ENCODE measurements at regions not wholly inside any gene's neighbourhood (a gene's known extent, or its start where the extent isn't known, plus 50 kb on each side); places are given as distances from the start of the nearest gene placed in this dataset.

DNA sequence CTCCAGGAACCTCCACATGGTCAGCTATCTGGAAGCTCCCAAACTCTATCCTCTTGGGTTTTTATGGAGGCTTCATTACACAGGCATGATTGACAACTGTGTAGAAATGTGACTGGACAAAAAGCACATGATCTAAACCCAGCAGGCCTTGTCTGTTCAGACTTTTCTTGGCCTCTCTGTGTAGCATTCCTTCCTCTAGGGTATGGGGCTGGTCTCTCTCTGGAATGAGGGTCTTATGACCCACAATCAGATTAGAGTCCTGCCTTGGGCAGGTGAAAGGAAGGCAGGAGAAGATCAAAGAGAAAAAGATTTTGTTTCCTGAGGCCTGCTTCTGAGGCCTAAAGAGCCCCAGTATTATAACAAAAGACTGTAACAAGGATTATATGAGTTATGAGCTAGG is 162.7 kb downstream of the SP3 start:
- Histone ChIP-seq H3F3A (ENCODE audit: insufficient read depth) (no peaks in the 10 kb centered on the region), H3K4me2 (ENCODE audit: low read depth, low read length, poor library complexity, severe bottlenecking) (no peak overlapping the region), H3K27me3 (ENCODE audit: low read length) (no peaks in the 10 kb centered on the region), H3K36me3 (ENCODE audit: low read length) (no peaks in the 10 kb centered on the region), H3K79me2 (ENCODE audit: insufficient read depth, low read length) (no peaks in the 10 kb centered on the region), H3K4me3 (ENCODE audit: insufficient read depth, low read length, poor library complexity, severe bottlenecking) (no peak overlapping the region), H3K9me2 (replicated peaks; ENCODE audit: insufficient read depth, low read length) (no peaks in the 10 kb centered on the region), H3K9ac (ENCODE audit: low read length) (no peak overlapping the region), H2AFZ (ENCODE audit: low read depth, low read length, severe bottlenecking) (no peak overlapping the region), H3K9me3 (ENCODE audit: insufficient read depth, low read length) (no peaks in the 10 kb centered on the region), H3K27ac (ENCODE audit: low read depth, low read length) (no peak overlapping the region), H4K20me1 (ENCODE audit: low read depth, low read length) (no peaks in the 10 kb centered on the region)
- no peak for TF ChIP-seq EZH2phosphoT487 (conservative IDR thresholded peaks at IDR 0.05; ENCODE audit: low read length)
- TF ChIP-seq CTCF (IDR thresholded peaks at IDR 0.05; ENCODE audit: insufficient read depth, low read length, poor library complexity, severe bottlenecking), result no peak

DNA sequence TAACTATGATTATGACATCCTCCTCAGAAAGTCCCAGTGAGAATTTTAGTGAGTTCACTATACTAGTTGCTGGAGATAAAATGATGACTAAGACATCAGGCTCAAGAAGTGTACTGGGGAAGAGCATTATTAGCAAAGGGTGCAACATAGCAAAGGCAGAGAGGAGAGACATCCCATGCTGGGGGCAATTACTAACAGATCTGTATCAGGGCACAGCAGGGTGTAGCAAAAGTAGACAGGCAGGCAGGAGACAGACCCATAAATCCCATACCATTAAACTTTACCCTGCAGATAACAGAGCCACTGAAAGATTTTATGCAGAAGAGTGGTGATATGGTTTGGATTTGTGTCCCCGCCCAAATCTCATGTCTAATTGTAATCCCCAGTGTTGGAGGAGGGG is 161.7 kb downstream of the SP3 start:
- H3K9me2 ChIP-seq (replicated peaks; ENCODE audit: insufficient read depth, low read length), result no peaks in the 10 kb centered on the region
- H3K27ac ChIP-seq (ENCODE audit: low read depth, low read length), result no peak overlapping the region
- H3F3A ChIP-seq (ENCODE audit: insufficient read depth), result no peaks in the 10 kb centered on the region
- TF ChIP-seq EZH2phosphoT487 (conservative IDR thresholded peaks at IDR 0.05; ENCODE audit: low read length) (no peak), CTCF (IDR thresholded peaks at IDR 0.05; ENCODE audit: insufficient read depth, low read length, poor library complexity, severe bottlenecking) (no peak)
- no peaks in the 10 kb centered on the region for H3K36me3 ChIP-seq (ENCODE audit: low read length)
- H3K79me2 ChIP-seq (ENCODE audit: insufficient read depth, low read length), result no peaks in the 10 kb centered on the region
- H3K9me3 ChIP-seq (ENCODE audit: insufficient read depth, low read length), result no peaks in the 10 kb centered on the region
- H2AFZ ChIP-seq (ENCODE audit: low read depth, low read length, severe bottlenecking), result no peak overlapping the region
- H3K4me3 ChIP-seq (ENCODE audit: insufficient read depth, low read length, poor library complexity, severe bottlenecking), result no peak overlapping the region
- H4K20me1 ChIP-seq (ENCODE audit: low read depth, low read length), result no peaks in the 10 kb centered on the region
- H3K4me2 ChIP-seq (ENCODE audit: low read depth, low read length, poor library complexity, severe bottlenecking), result no peak overlapping the region
- H3K27me3 ChIP-seq (ENCODE audit: low read length), result no peaks in the 10 kb centered on the region
- no peak overlapping the region for H3K9ac ChIP-seq (ENCODE audit: low read length)

DNA sequence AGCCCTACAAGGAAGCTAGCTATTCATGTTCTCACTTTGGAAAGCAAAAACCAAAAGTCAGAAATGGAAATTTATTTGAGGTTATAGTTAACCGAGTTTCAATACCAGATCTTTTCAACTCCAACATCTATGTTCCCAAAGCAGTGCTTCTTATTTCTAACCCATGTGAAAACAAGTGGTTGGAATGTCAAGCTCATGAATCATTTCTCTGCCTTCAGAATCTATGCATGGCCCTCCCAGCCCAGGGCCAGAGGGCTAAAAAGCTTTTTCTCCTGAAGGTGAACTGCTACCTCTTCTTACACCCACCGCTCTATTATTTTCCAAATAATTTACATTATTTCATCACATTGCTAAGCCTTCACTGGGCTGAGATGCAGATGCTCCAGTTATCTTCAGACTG is 158.4 kb downstream of the SP3 start:
- no peaks in the 10 kb centered on the region for H3K79me2 ChIP-seq (ENCODE audit: insufficient read depth, low read length)
- no peak overlapping the region for H3K27ac ChIP-seq (ENCODE audit: low read depth, low read length)
- no peak overlapping the region for H3K4me3 ChIP-seq (ENCODE audit: insufficient read depth, low read length, poor library complexity, severe bottlenecking)
- no peaks in the 10 kb centered on the region for H4K20me1 ChIP-seq (ENCODE audit: low read depth, low read length)
- no peak overlapping the region for H3K4me2 ChIP-seq (ENCODE audit: low read depth, low read length, poor library complexity, severe bottlenecking)
- no peaks in the 10 kb centered on the region for H3K36me3 ChIP-seq (ENCODE audit: low read length)
- H3F3A ChIP-seq (ENCODE audit: insufficient read depth), result no peaks in the 10 kb centered on the region
- H3K9me2 ChIP-seq (replicated peaks; ENCODE audit: insufficient read depth, low read length), result no peaks in the 10 kb centered on the region
- TF ChIP-seq CTCF (IDR thresholded peaks at IDR 0.05; ENCODE audit: insufficient read depth, low read length, poor library complexity, severe bottlenecking) (no peak), EZH2phosphoT487 (conservative IDR thresholded peaks at IDR 0.05; ENCODE audit: low read length) (no peak)
- no peak overlapping the region for H3K9ac ChIP-seq (ENCODE audit: low read length)
- no peaks in the 10 kb centered on the region for H3K27me3 ChIP-seq (ENCODE audit: low read length)
- no peak overlapping the region for H2AFZ ChIP-seq (ENCODE audit: low read depth, low read length, severe bottlenecking)
- H3K9me3 ChIP-seq (ENCODE audit: insufficient read depth, low read length), result no peaks in the 10 kb centered on the region

- no peaks in the 10 kb centered on the region for H3K9me2 ChIP-seq (replicated peaks; ENCODE audit: insufficient read depth, low read length)
- H3K4me3 ChIP-seq (ENCODE audit: insufficient read depth, low read length, poor library complexity, severe bottlenecking), result no peak overlapping the region
- H3F3A ChIP-seq (ENCODE audit: insufficient read depth), result no peaks in the 10 kb centered on the region
- no peak overlapping the region for H3K4me2 ChIP-seq (ENCODE audit: low read depth, low read length, poor library complexity, severe bottlenecking)
- H3K36me3 ChIP-seq (ENCODE audit: low read length), result no peaks in the 10 kb centered on the region
- no peaks in the 10 kb centered on the region for H3K27me3 ChIP-seq (ENCODE audit: low read length)
- H3K9me3 ChIP-seq (ENCODE audit: insufficient read depth, low read length), result no peaks in the 10 kb centered on the region
- TF ChIP-seq EZH2phosphoT487 (conservative IDR thresholded peaks at IDR 0.05; ENCODE audit: low read length) (no peak), CTCF (IDR thresholded peaks at IDR 0.05; ENCODE audit: insufficient read depth, low read length, poor library complexity, severe bottlenecking) (no peak)
- H3K27ac ChIP-seq (ENCODE audit: low read depth, low read length), result no peak overlapping the region
- no peak overlapping the region for H2AFZ ChIP-seq (ENCODE audit: low read depth, low read length, severe bottlenecking)
- H4K20me1 ChIP-seq (ENCODE audit: low read depth, low read length), result no peaks in the 10 kb centered on the region
- no peak overlapping the region for H3K9ac ChIP-seq (ENCODE audit: low read length)
- H3K79me2 ChIP-seq (ENCODE audit: insufficient read depth, low read length), result no peaks in the 10 kb centered on the region
Observed at GRCh38 chr2:173808718-173809117, 156.5 kb downstream of the SP3 start.
